ENCODE measurements at regions not wholly inside any gene's neighbourhood (a gene's known extent, or its start where the extent isn't known, plus 50 kb on each side); places are given as distances from the start of the nearest gene placed in this dataset.
A peak's percentile ranks its signal among the peaks of the same experiment; 100 is the strongest.

DNA sequence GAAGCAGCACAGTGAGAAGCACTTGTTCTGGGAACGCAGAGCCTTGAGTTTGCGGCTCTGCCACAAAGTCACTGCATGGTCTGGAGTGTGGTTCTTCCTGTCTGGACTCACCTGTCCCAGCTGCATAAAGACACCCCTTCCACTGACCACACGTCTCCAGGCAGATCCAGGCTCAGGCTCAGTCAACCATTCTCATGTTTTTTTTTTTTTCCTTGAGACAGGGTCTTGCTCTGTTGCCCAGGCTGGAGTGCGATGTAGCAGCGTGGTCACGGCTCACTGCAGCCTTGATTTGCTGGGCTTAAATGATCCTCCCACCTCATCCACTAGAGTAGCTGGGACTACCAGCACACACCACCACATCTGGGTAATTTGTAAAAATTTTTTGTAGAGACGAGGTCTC lies 102.9 kb upstream of the KLF4 start:
- no peaks in the 10 kb centered on the region for H3K27me3 ChIP-seq
- TF ChIP-seq POLR2A (IDR thresholded peaks at IDR 0.05) (no peak), CTCF (IDR thresholded peaks at IDR 0.05) (no peak)
- H3K36me3 ChIP-seq (replicated peaks in 1 of 2): no peaks in the 10 kb centered on the region
- no peak overlapping the region for H3K27ac ChIP-seq
- intact Hi-C loops (cut with DNase I): no loop called here
- H3K4me3 ChIP-seq: no peak overlapping the region
- DNase-seq: no peak
- H3K4me1 ChIP-seq (replicated peaks in 1 of 2): no peaks in the 10 kb centered on the region
- H3K9me3 ChIP-seq (replicated peaks in 1 of 3): no peaks in the 10 kb centered on the region
- WGBS, 4 donors: 92 to 97% (median 93%) methylated on average over 7 of the region's 7 CpGs

- no peaks in the 10 kb centered on the region for H3K4me1 ChIP-seq (replicated peaks in 1 of 2)
- WGBS, 4 donors: 83 to 91% (median 88%) methylated on average over 3 of the region's 3 CpGs
- intact Hi-C loops (cut with DNase I): no loop called here
- H3K36me3 ChIP-seq (replicated peaks in 1 of 2): no peaks in the 10 kb centered on the region
- DNase-seq: no peak
- H3K9me3 ChIP-seq (replicated peaks in 1 of 3): no peaks in the 10 kb centered on the region
- H3K4me3 ChIP-seq: no peak overlapping the region
- no peaks in the 10 kb centered on the region for H3K27me3 ChIP-seq
- TF ChIP-seq POLR2A (IDR thresholded peaks at IDR 0.05) (no peak), CTCF (IDR thresholded peaks at IDR 0.05) (no peak)
- no peak overlapping the region for H3K27ac ChIP-seq
These were observed 102.2 kb upstream of the KLF4 start for GRCh38 chr9:107591781-107592180.

DNA sequence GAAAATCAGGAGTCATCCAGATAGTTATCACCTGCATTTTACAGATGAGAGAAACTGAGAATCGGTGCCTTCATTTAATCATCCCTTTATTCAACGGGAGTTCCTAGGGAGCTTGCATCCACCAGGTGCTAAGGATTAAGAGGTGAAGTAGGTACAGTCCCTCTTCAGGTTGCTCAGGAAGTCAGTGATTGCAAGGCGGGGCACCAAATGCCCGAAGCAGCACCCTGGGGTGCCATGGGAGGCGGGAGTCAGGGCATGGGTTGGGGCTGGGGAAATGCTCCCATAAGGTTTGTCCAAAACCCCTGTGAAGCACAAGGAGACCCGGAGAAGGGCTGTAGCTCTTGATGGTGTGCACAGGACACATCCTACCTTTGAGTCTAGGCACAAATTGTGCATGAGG lies 98.8 kb upstream of the KLF4 start:
- no peak for DNase-seq
- TF ChIP-seq POLR2A (IDR thresholded peaks at IDR 0.05): no peak
- TF ChIP-seq CTCF (IDR thresholded peaks at IDR 0.05): no peak
- WGBS, 4 donors: 81 to 97% (median 92%) methylated on average over 6 of the region's 6 CpGs
- intact Hi-C loops (cut with DNase I): no loop called here
- no peaks in the 10 kb centered on the region for H3K9me3 ChIP-seq (replicated peaks in 1 of 3)
- H3K27me3 ChIP-seq: no peaks in the 10 kb centered on the region
- no peaks in the 10 kb centered on the region for H3K36me3 ChIP-seq (replicated peaks in 1 of 2)
- H3K4me1 ChIP-seq (replicated peaks in 1 of 2): no peaks in the 10 kb centered on the region
- no peak overlapping the region for H3K4me3 ChIP-seq
- peak overlapping the region in 1 of 5 donors; percentile 67 for H3K27ac ChIP-seq

- Histone ChIP-seq H3K36me3 (replicated peaks in 1 of 2) (no peaks in the 10 kb centered on the region), H3K4me3 (no peak overlapping the region), H3K27ac (peak overlapping the region in 2 of 5 donors; percentile 42 to 67), H3K27me3 (no peaks in the 10 kb centered on the region), H3K9me3 (replicated peaks in 1 of 3) (no peaks in the 10 kb centered on the region), H3K4me1 (replicated peaks in 1 of 2) (no peaks in the 10 kb centered on the region)
- WGBS, 4 donors: 55 to 64% (median 59%) methylated on average over 13 to 26 of the region's 26 CpGs
- DNase-seq: peak; percentile 24 to 74 (median 34)
- intact Hi-C loops (cut with DNase I): no loop called here
- TF ChIP-seq CTCF (IDR thresholded peaks at IDR 0.05) (no peak), POLR2A (IDR thresholded peaks at IDR 0.05) (no peak)
These were observed 97.8 kb upstream of the KLF4 start for GRCh38 chr9:107587191-107587963.

Data from adrenal gland (tissue), 9 donors.